Vagina (tissue), 2 donors: ENCODE measurements at regions not wholly inside any gene's neighbourhood (a gene's known extent, or its start where the extent isn't known, plus 50 kb on each side); places are given as distances from the start of the nearest gene placed in this dataset.

Experiments used
- CTCF ChIP-seq, 3 experiments: fragments of 450-650 bp in 2 of 3; fragments of 200-600 bp in 1 of 3; sonication (generic) in 1 of 3; IDR thresholded peaks; one replicate each; pipeline ENCODE4 v1.5.1; 2017 to 2019; ENCODE audit warnings: antibody characterized with exemption in 3 of 3, mild to moderate bottlenecking in 2 of 3, moderate library complexity in 2 of 3
- POLR2AphosphoS5 ChIP-seq, 2 donors: sonication (generic); formaldehyde crosslinking; IDR thresholded peaks; one replicate each; pipeline ENCODE4 v1.9.0; 2017; ENCODE audit warnings: antibody characterized with exemption in 2 of 2, mild to moderate bottlenecking in 2 of 2, low read depth in 1 of 2; ENCODE audit not compliant: insufficient read depth in 1 of 2

GRCh38 chr21:29407571-29407970 is 108.8 kb downstream of the BACH1 start:
- TF ChIP-seq POLR2AphosphoS5 (IDR thresholded peaks at IDR 0.05; ENCODE audit: insufficient read depth in 1 of 2, low read depth in 1 of 2), result no peak
- no peak for TF ChIP-seq CTCF (IDR thresholded peaks at IDR 0.05)
